ENCODE measurements at regions not wholly inside any gene's neighbourhood (a gene's known extent, or its start where the extent isn't known, plus 50 kb on each side); places are given as distances from the start of the nearest gene placed in this dataset.

- no peaks in the 10 kb centered on the region; the same call in 1 of the 2 replicates for H4K20me1 ChIP-seq (ENCODE audit: insufficient read depth)
- H3K4me2 ChIP-seq = no peak overlapping the region
- H3K27ac ChIP-seq = no peak overlapping the region
- H3K4me3 ChIP-seq = no peak overlapping the region
- DNase-seq = no peak
- no peaks in the 10 kb centered on the region for H3K4me1 ChIP-seq (replicated peaks; ENCODE audit: insufficient read depth)
- H3K79me2 ChIP-seq (ENCODE audit: low read depth) = no peaks in the 10 kb centered on the region
- TF ChIP-seq CTCF (conservative IDR thresholded peaks at IDR 0.05) (no peak), EZH2 (IDR thresholded peaks at IDR 0.05; ENCODE audit: low read depth) (no peak)
- no peaks in the 10 kb centered on the region for H3K9me3 ChIP-seq (ENCODE audit: insufficient read depth, low read depth)
- BruUV-seq (replicated peaks) = no TSS peak
- ChIA-PET CTCF (no interaction called here), POLR2A (ENCODE audit: unreplicated experiment) (no interaction called here)
- intact Hi-C loops (cut with micrococcal nuclease; ENCODE audit: unreplicated experiment) = no loop called here
- H3K36me3 ChIP-seq (ENCODE audit: low read depth) = no peaks in the 10 kb centered on the region
- no peaks in the 10 kb centered on the region for H3K9me2 ChIP-seq (ENCODE audit: insufficient read depth)
- H3K27me3 ChIP-seq (ENCODE audit: insufficient read depth, low read depth) = peaks cover 14% of the 10 kb centered on the region; the same call in 1 of the 2 replicates
- H2AFZ ChIP-seq = no peak overlapping the region
- H3F3A ChIP-seq (ENCODE audit: insufficient read depth, low read depth) = no peaks in the 10 kb centered on the region
Measured at GRCh38 chr10:44756216-44756615, 154.9 kb upstream of the TMEM72 start.

- ChIA-PET POLR2A (ENCODE audit: unreplicated experiment) (no interaction called here), CTCF (no interaction called here)
- no peak for DNase-seq
- Histone ChIP-seq H3K4me1 (replicated peaks; ENCODE audit: insufficient read depth) (no peaks in the 10 kb centered on the region), H3K9me2 (ENCODE audit: insufficient read depth) (no peaks in the 10 kb centered on the region), H3K4me3 (no peak overlapping the region), H3K79me2 (ENCODE audit: low read depth) (no peaks in the 10 kb centered on the region), H4K20me1 (ENCODE audit: insufficient read depth) (no peaks in the 10 kb centered on the region), H3K9me3 (ENCODE audit: insufficient read depth, low read depth) (no peaks in the 10 kb centered on the region), H3K27ac (no peak overlapping the region), H3F3A (ENCODE audit: insufficient read depth, low read depth) (no peaks in the 10 kb centered on the region), H3K4me2 (no peak overlapping the region), H3K27me3 (ENCODE audit: insufficient read depth, low read depth) (peaks cover 14% of the 10 kb centered on the region; the same call in 1 of the 2 replicates), H3K36me3 (ENCODE audit: low read depth) (no peaks in the 10 kb centered on the region), H2AFZ (no peak overlapping the region)
- TF ChIP-seq CTCF (conservative IDR thresholded peaks at IDR 0.05) = no peak
- no peak for TF ChIP-seq EZH2 (IDR thresholded peaks at IDR 0.05; ENCODE audit: low read depth)
- intact Hi-C loops (cut with micrococcal nuclease; ENCODE audit: unreplicated experiment) = no loop called here
- no TSS peak for BruUV-seq (replicated peaks)
Measured at GRCh38 chr10:44757551-44758205, 153.5 kb upstream of the TMEM72 start.

GRCh38 chr10:44759122-44759521, 152.0 kb upstream of the TMEM72 start:
- Histone ChIP-seq H3K4me3 (no peak overlapping the region), H3K4me2 (no peak overlapping the region), H3K4me1 (replicated peaks; ENCODE audit: insufficient read depth) (no peaks in the 10 kb centered on the region), H3K27ac (no peak overlapping the region), H3F3A (ENCODE audit: insufficient read depth, low read depth) (no peaks in the 10 kb centered on the region), H2AFZ (no peak overlapping the region), H3K79me2 (ENCODE audit: low read depth) (no peaks in the 10 kb centered on the region), H3K36me3 (ENCODE audit: low read depth) (no peaks in the 10 kb centered on the region), H4K20me1 (ENCODE audit: insufficient read depth) (no peaks in the 10 kb centered on the region), H3K9me3 (ENCODE audit: insufficient read depth, low read depth) (no peaks in the 10 kb centered on the region), H3K9me2 (ENCODE audit: insufficient read depth) (no peaks in the 10 kb centered on the region), H3K27me3 (ENCODE audit: insufficient read depth, low read depth) (peaks cover 14% of the 10 kb centered on the region; the same call in 1 of the 2 replicates)
- no TSS peak for BruUV-seq (replicated peaks)
- POLR2A ChIA-PET (ENCODE audit: unreplicated experiment) = no interaction called here
- DNase-seq = no peak
- CTCF ChIA-PET = no interaction called here
- intact Hi-C loops (cut with micrococcal nuclease; ENCODE audit: unreplicated experiment) = no loop called here
- TF ChIP-seq CTCF (conservative IDR thresholded peaks at IDR 0.05) (no peak), EZH2 (IDR thresholded peaks at IDR 0.05; ENCODE audit: low read depth) (no peak)

Data from PC-9 (cell line).